ENCODE measurements at regions not wholly inside any gene's neighbourhood (a gene's known extent, or its start where the extent isn't known, plus 50 kb on each side); places are given as distances from the start of the nearest gene placed in this dataset.

GRCh38 chr5:174872271-174872670, 147.9 kb downstream of the MSX2 start:
- H3K4me3 ChIP-seq (ENCODE audit: low read depth, low read length): no peak overlapping the region
- no peak for TF ChIP-seq CTCF (IDR thresholded peaks at IDR 0.05; ENCODE audit: low read depth, low read length)

- no peak for TF ChIP-seq CTCF (IDR thresholded peaks at IDR 0.05; ENCODE audit: low read depth, low read length)
- no peak overlapping the region for H3K4me3 ChIP-seq (ENCODE audit: low read depth, low read length)
Measured at GRCh38 chr5:174852143-174852542, 127.8 kb downstream of the MSX2 start.

- no peak overlapping the region for H3K4me3 ChIP-seq (ENCODE audit: low read depth, low read length)
- no peak for TF ChIP-seq CTCF (IDR thresholded peaks at IDR 0.05; ENCODE audit: low read depth, low read length)
Measured at GRCh38 chr5:174850565-174851169, 126.3 kb downstream of the MSX2 start.

GRCh38 chr5:174849426-174849825, 125.0 kb downstream of the MSX2 start:
- no peak overlapping the region for H3K4me3 ChIP-seq (ENCODE audit: low read depth, low read length)
- TF ChIP-seq CTCF (IDR thresholded peaks at IDR 0.05; ENCODE audit: low read depth, low read length): no peak

GRCh38 chr5:174844971-174845370, 120.6 kb downstream of the MSX2 start:
- TF ChIP-seq CTCF (IDR thresholded peaks at IDR 0.05; ENCODE audit: low read depth, low read length): no peak

GRCh38 chr5:174843263-174844250, 119.2 kb downstream of the MSX2 start:
- TF ChIP-seq CTCF (IDR thresholded peaks at IDR 0.05; ENCODE audit: low read depth, low read length): no peak
- H3K4me3 ChIP-seq (ENCODE audit: low read depth, low read length): no peak overlapping the region

More at GRCh38 chr5:174844971-174845370, 120.6 kb downstream of the MSX2 start:
- no peak overlapping the region for H3K4me3 ChIP-seq (ENCODE audit: low read depth, low read length)

GRCh38 chr5:174840435-174840834, 116.1 kb downstream of the MSX2 start:
- TF ChIP-seq CTCF (IDR thresholded peaks at IDR 0.05; ENCODE audit: low read depth, low read length): no peak

More at GRCh38 chr5:174840435-174840834, 116.1 kb downstream of the MSX2 start:
- no peak overlapping the region for H3K4me3 ChIP-seq (ENCODE audit: low read depth, low read length)
